NCI-H82 treated with DMSO at 0.1 percent for 48 hours (cell line): ENCODE measurements at regions not wholly inside any gene's neighbourhood (a gene's known extent, or its start where the extent isn't known, plus 50 kb on each side); places are given as distances from the start of the nearest gene placed in this dataset.

Source experiments
- DNase-seq: peaks from one replicate; lab custom pipeline; 2025; ENCODE audit not compliant: unreplicated experiment; lab: John Stamatoyannopoulos, UW

DNA sequence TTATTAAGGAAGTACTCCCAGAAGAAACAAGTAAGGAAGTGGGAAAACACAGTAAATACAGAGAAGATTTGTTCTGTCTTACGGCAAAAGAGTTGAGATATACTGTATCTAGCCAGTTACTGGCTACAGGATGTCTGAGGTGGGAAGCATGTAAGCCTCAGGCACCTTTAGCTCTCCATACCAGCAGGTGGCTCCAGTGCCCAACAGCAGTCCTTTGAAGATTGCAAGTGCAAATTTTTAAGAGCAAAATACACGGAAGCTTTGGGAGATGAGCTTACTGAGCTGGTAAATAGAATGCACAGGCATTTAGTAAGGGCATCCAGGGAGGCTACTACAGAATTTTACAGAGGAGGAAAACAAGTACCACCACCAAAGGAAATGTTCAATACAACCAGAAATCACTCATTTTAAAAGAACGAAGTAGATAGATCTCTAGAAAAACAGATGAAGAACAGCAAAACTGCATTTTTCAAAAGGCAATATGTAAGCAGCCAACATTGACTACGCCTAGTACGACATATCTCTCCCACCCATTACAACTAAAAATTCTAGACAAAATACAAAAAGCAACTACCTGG is 57.9 kb upstream of the VSTM2B start:
- DNase-seq: no peak

DNA sequence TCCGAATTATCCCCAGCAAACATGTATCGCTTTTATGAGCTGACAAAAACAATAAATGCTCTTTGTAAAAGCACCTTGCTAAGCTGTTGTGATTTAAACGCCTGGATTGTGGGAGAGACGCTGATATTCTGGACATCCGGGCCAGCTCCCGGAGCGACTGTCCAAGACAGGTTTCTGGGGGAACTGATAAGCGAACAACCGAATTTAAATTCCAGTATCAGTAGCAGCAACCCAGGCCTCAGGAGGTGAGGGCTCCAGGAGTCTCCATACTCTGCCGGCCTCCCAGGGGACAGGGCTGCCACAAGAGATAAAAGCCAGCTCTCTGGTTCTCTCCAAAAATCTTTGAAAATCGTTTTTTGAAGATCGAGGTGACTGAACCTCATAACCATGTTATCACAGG is 50.3 kb upstream of the VSTM2B start:
- DNase-seq: no peak
